Fibroblast of skin of left quadriceps (primary cell): ENCODE measurements at regions not wholly inside any gene's neighbourhood (a gene's known extent, or its start where the extent isn't known, plus 50 kb on each side); places are given as distances from the start of the nearest gene placed in this dataset.

Source experiments
- DNase-seq, 2 experiments: peaks; one replicate each; pipeline ENCODE4 v3.0.0-alpha.2; 2013; ENCODE audit warnings: low read depth in 2 of 2

DNA sequence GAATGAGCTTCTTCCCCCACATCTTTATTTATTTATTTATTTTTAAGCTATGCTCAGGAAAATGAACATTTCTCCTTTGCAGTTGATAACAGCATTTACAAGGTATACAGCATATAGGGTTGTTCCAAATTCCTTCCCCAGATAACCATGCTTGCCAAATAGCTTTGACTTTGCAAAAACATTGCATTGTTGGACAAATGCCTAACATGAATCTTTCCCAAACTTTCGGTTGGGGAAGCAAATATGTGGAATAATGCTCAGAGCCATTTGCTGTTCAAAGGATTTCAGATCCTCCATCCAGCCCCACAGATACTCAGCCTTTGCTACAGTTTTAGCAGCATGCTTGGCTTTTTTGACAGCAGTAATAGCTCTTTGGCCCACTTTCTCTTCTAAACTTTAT is 127.2 kb upstream of the AGA start:
- DNase-seq, result peak; percentile 77 to 81

- DNase-seq, result peak; percentile 91
These were observed 131.3 kb upstream of the AGA start for GRCh38 chr4:177573507-177573906.

DNA sequence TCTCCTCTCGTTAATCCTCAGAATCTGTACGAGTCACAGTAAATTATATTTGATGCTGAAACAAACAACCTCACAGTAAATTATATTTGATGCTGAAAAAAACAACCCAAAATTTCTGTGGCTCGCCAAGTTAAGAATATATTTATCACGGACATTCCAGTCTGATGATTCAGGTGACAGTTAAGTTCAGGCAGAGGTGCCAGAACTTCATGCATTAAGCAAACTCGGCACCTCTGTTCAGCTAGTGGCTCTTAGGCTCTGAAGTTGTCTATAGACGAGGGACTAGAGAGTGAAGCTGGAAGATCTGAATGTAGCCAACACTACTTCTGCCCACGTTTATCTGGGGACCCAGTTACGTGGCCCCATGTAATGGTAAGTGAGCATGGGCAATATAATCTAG is 132.2 kb upstream of the AGA start:
- DNase-seq, result no peak

DNA sequence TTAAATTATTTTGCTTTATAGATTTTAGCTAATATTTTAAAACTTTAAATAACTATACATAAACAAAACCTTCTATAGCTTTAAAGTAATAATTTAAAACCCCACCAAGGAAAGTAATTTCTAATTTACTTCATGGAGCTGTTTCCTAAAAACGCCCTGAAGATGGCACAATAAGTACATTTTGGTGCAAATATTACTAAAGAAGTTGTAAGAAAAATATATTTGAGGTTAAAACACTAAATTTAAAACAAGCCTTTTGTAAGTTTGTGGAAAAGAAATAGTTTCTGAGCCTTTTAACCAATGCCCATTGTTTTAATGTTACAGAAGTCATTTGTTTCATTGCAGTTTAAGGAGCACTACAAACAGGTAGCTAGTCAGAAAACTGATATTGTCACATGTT is 137.4 kb upstream of the AGA start:
- DNase-seq, result no peak

DNA sequence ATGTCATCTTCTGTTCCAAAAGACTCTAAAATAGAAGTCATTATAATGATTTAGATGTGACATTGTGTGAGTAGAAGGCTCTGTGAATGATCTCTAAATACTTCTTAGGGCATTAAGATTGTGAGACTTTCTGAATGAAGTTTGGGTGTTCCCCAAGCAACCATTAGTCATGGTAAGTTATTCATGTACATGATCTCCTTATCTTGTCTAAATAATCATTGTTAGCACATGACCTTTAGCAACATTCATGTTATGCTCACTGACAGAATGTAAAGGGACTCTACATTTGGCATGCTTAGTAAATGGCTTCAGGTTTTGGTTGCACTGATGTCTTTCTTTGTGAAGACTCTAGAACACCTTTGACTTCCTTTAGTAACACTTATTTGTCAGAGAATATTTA is 140.8 kb upstream of the AGA start:
- no peak for DNase-seq

DNA sequence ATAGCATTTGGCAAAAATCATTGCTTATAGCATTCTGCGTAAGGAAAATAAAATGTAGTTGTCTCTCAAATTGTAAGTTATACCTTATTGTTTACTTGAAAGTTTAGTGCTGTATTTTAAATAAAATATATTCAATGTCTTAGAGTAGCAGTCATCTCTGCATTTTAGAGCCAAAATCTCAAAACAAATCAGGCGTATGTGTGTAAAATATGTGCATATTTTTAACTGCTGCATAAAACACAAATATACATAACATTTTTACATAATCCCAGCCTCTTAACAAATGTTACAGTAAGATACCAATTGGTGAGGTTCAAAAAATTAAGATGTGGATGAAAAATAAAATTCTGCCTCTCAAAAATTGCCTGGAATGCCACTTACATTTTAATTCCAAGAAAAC is 145.8 kb upstream of the AGA start:
- DNase-seq, result no peak

GRCh38 chr4:177595386-177595785 is 153.1 kb upstream of the AGA start:
- no peak for DNase-seq

DNA sequence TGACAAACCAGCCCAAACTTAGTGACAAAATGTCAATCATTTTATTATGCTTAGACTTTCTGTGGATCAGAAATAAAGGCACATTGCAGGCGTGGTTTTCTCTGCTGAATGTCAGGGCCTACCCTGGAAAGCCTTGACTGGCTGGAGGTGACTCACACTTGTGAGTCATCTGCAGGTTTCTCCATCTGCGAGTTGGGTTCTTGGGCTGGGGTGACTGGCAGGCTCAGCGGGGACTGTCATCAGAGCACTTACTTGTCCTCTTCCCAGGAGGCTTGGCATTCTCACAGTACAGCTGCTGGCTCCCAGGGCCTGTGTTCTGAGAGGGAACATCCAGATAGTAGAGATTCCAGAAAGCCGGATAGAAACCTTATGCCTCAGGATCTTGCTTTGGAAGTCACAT is 153.8 kb upstream of the AGA start:
- peak; percentile 36 to 45 for DNase-seq

- DNase-seq, result no peak
These were observed 154.8 kb upstream of the AGA start for GRCh38 chr4:177596991-177597390.

- no peak for DNase-seq
These were observed 163.0 kb upstream of the AGA start for GRCh38 chr4:177605252-177605651.

DNA sequence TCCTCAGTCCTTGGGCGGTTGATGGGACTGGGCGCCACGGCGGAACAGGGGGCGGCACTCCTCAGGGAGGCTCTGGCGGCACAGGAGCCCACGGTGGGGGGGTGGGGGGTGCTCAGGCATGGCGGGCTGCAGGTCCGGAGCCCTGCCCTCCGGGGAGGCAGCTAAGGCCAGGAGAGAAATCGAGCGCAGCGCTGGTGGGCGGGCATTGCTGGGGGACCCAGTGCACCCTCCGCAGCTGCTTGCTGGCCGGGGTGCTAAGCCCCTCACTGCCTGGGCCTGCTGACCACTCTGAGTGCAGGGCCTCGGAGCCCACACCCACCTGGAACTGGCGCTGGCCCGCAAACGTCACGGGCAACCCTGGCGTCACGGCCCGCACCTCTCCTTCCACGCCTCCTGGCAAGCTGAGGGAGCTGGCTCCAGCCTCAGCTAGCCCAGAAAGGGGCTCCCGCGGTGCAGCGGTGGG is 164.9 kb upstream of the AGA start:
- no peak for DNase-seq

- no peak for DNase-seq
These were observed 169.9 kb upstream of the AGA start for GRCh38 chr4:177611974-177612664.

GRCh38 chr4:177612684-177613083 is 170.4 kb upstream of the AGA start:
- DNase-seq, result no peak

DNA sequence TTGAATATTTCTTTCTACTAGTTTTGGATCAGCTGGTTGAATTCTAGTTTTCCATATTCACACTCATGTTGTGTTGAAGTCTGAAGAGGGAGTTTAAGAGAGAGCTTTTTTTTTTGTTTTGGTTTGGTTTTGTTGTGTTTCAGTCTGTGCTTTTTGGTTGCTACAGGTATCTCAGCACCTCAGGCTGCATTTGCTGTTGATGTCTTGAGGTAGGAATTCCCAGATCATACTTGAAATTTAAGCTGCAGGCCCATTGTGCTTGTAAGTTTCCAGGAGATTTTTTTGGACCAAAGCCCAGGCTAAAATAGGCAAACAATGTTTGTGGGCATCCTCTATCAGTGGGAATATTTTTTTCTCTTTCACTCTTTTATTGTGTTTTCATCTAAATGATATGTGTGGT is 190.2 kb upstream of the AGA start:
- DNase-seq, result no peak

- DNase-seq, result no peak
These were observed 196.6 kb upstream of the AGA start for GRCh38 chr4:177638871-177639270.

GRCh38 chr4:177640864-177641263 is 198.6 kb upstream of the AGA start:
- DNase-seq, result no peak

DNA sequence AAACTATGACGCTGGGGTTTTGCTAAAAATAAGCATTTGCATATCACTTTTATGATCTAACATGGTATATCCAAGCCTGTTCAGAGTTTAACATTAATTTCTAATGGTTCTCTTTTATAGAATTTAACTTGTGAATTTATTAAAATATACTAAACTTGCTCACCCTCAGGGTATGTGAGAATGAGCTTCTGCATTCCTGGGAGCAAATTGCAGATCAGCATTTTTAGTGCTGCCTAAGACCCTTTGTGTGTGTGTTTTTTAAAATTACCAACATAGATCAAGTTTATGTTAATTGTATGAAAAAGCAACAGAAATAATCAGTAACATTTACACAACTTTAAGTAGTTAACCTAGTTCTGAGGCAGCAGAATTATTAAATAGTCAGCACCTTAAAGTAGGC is 218.0 kb upstream of the AGA start:
- DNase-seq, result no peak

- no peak for DNase-seq
These were observed 225.4 kb upstream of the AGA start for GRCh38 chr4:177667687-177668086.

GRCh38 chr4:177671387-177671786 is 229.2 kb upstream of the AGA start:
- no peak for DNase-seq

GRCh38 chr4:177671845-177672244 is 229.6 kb upstream of the AGA start:
- no peak for DNase-seq

GRCh38 chr4:177673985-177674489 is 231.8 kb upstream of the AGA start:
- DNase-seq, result peak; percentile 7 to 15

- DNase-seq, result no peak
These were observed 238.1 kb upstream of the AGA start for GRCh38 chr4:177680308-177680707.

- DNase-seq, result no peak
These were observed 239.7 kb upstream of the AGA start for GRCh38 chr4:177681902-177682301.

DNA sequence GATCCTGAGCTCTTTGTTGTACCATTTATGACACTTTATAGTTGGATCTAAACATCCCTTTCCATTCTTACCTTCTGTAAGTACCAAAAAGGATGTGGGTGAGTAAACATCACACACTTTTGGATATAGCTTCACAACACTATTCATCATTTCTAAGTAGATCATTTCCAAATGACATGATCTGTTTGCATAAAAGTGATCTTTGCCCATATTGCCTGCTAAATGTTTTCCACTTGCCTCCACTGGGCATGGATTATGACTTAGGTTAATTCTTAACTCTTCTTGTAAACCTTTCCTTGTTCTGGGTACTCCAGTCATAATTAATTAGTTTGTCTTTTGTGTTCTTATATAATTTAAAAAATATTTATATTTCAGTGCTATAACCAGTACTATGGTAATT is 244.9 kb upstream of the AGA start:
- no peak for DNase-seq
